HG03045 (cell line): ENCODE measurements at regions not wholly inside any gene's neighbourhood (a gene's known extent, or its start where the extent isn't known, plus 50 kb on each side); places are given as distances from the start of the nearest gene placed in this dataset.
A peak's percentile ranks its signal among the peaks of the same experiment; 100 is the strongest.
"Not testable (repeated sequence)": the region's sequence is repeated elsewhere in the genome, so short reads cannot be mapped to it uniquely, and the experiment has no call there.

ENCODE experiments used
- ATAC-seq: cut with Tn5 transposase; IDR thresholded peaks from one replicate; pipeline ENCODE4 v1.9.1; 2021; ENCODE audit warnings: mild to moderate bottlenecking, moderate library complexity; ENCODE audit not compliant: unreplicated experiment

DNA sequence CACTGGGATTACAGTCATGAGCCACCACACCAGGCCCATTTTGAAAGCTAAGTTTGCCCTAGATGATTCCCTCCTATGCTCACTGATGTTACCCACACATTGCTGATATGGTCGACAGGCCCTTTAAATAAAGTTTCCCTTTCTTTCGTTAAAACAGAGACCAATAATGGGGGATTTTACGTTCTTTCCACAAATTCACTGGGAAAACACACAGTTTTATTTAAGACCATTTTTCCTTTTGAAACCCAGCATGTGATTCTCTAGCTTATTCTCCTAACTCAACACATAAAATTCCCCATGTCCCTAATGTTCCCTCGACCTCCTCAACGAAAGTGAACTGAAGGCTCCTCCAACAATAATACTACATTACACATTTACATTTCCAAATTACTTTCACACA is 223.2 kb downstream of the ANAPC1 start:
- ATAC-seq, result no peak

DNA sequence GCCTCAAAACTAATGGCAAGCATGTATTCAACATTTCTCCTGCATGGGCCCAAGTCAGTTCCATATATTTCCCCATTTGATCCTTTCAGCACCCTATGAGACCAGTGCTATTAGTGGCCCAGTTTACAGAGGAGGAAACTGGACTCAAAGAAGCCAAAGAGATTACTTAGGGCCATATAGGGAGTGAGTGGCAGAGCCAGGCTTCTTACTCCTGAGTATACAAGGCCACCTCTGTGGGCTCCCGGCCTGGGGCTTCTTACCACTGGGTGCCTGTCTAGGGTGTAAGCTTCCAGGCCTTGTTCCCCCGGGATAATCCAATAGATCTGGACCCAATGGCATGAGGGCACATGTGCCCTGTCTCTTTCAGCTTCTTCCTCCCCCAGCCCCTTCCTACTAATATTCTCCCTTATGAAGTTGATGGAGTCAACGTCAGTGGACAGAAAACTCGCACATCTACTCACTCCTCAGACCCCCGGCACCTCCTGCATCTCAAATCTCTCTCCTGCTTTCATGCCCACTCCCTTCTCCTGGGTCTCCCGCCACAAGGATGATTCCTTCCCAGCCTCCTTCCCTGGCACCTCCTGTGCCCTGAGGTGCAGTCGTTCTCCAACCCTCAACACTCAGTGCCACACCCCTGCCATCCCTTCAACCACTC is 222.6 kb downstream of the ANAPC1 start:
- ATAC-seq, result no peak

DNA sequence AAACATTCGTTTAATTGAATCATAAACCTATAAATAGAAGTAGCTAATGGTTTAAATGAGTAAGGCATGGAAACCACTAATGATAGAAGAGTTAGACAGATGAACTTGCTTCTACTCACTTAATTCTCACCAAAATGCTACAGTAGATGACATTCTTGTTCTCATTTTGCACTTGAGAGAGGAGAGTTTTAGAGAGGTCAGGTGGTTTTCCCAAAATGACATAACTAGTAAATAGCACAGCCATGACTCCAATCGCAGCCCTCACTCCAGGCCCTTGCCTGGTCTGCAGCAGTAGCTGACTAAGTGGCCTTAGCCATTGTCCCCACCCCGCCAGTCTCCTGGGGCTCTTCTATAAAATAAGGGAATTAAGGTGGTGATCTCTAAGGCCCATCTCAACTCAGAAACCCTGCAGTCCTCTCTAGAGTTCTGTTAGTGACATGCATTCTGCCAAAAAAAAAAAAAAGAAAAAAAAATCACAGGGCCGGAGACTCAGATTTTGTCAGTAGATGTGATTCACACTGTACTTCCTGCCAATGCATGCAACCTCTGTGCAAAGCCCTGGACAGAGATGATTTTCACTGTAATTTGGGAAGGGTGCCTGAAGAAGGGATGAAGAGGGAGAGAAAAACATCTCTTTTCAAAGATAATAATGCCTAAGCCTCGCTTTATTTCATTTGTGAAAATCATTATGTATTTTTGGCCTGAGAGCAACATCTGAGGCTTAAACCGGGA is 221.8 kb downstream of the ANAPC1 start:
- ATAC-seq, result no peak

DNA sequence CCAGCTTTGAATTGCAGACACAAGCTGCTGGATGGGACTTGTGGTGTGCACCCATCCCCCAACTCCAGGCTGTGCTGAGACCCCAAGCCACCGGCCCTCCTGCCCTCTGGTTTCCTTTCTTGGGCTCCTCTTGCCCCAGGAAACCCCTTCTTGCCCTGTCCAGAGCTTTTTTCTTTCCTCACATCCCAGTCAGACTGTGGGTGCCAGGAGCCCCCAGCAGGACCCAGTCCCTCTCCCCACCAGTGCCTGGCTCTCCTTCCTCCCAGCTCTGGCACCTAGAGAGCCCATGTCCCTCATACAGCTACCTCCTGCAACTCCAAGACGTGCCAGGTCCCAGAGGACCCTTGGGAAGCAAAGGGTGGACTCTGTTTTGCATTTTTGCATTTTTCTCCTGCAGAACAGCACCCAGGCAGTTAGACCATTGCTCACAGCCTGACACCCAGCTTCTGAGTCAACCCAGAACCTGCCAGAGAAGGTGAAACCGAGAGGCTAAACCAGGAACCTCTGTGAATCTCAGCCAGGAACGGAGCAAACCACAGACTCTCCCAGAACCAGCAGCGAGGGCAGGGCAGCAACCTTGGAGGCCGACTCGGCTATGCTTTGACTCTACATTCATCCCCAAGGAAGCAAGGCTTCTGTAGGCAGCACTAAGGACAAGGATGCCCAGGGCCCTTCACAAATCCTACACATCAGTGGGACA is 221.1 kb downstream of the ANAPC1 start:
- ATAC-seq, result peak; percentile 88

DNA sequence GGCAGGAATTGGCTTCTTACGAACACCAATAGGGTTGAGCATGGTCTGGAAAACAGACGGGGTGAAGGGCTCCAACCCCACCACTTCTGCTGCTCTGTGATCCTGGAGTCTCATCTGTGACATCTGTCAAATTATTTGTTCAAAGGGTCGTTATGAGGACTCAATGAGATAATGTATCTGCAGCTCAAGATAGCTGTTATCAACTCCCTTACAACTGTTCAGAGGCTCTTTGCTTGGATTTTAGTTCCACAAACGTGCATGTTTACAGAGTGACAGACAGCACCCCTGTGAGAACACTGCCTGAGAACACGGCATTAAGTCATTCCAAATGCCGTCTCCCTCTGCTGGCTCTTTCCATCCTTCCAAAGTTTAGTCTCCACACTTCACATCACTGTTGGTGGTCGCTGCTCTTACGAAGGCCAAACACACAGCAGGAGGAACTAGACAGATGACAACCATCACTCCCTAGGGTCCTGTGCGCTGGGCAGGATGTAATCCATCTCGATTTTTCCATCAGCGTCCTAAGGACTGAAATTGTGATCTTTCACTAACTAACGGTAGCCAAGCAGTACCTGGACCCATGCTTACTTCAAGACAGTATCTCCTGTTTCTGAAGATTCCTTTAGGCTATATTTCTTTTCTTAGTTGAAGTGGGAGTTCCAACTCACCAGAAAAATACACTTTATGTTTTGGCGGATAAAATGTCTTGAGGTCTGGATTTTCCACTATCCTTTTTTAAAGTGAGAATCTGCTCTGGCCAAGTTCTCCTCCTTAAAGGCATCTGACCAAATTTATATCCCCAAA is 220.3 kb downstream of the ANAPC1 start:
- ATAC-seq, result no peak

DNA sequence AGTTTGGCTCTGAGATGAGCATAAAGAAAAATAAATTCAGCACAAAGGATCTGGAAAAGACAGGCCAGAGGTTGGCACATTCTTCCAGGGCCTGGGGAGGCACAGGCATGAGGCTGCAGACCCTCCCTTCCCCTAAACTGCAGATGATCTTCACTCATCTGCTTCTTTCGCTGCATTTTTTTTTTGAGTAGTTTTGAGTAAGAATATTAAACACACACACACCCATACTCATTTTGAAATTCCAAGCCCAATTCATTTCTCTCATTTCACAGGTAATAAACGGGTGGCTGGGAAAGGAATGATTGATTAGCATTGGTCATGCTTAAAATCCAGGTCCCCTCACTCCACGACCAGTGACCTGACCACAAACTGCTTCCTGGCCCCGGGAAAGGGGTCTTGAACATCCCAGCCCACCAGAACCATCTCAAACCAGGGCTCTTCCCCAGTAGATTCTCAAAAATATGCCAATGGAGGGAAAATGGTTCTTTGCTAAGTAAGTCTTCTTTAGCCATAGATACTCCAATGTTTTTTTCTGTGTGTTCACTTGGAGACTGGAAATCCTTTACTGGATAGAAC is 219.6 kb downstream of the ANAPC1 start:
- ATAC-seq, result no peak

DNA sequence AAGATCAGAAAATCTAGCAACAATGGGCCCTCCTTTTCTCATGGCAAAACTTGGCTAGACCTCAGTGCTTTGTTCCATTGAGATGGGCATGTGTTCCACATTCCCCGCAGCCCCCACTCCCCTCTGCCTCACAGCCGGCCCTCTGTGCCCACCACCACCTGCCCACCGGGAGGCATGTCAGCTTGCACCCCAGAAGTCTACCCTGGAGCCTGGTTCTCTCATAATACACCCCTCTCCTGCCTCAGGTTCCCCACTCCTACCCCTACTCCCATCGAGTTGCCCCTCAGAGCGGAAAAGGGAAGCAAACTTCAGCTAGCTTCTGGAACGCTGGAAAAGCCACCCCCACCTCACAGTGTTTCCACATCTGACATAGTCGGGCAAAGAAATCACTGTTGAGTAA is 219.0 kb downstream of the ANAPC1 start:
- no peak for ATAC-seq

DNA sequence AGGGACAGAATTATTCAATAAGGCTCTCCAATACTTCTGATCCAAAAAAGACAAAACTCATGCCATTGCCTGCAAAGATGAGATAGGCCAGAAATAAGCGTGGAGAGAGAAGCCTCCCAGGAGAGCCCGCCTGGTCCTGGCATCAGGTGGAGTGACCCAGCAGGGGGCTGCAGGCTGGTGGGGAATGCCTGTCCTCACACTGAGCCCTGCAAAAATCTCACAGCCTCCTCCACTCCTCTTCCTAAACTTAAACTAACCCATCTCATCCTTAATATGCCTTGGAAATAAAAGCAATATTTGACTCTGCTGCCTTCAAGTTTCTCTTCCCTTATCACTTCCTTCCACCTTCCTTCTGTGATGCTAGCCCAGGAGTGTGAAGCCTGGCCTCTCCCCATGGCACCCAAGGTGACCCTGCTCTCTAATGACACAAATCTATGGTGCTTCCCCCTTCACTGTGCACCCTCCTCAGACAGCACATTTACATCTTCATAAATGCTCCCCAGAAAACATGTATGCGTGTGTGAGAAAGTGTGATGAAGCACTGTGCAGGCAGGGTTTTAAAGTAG is 218.4 kb downstream of the ANAPC1 start:
- ATAC-seq, result no peak

DNA sequence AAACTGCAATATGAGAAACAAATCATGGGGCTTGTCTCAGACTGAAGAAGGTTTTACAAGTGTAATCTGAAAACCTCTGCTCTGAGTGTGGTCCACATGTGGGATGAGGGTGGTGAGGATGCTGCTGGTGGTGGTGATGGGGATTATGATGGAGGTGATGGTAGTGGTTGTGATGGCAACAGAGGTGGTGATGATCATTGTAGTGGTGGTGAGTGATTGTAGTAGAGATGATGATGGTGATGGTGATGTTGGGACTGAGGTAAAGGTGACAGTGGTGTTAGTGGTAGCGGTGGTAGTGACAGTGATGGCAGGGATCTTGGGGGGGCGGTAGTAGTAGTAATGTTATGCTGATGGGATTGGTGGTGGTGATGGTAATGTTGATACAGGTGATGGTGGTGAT is 217.8 kb downstream of the ANAPC1 start:
- ATAC-seq, result no peak

DNA sequence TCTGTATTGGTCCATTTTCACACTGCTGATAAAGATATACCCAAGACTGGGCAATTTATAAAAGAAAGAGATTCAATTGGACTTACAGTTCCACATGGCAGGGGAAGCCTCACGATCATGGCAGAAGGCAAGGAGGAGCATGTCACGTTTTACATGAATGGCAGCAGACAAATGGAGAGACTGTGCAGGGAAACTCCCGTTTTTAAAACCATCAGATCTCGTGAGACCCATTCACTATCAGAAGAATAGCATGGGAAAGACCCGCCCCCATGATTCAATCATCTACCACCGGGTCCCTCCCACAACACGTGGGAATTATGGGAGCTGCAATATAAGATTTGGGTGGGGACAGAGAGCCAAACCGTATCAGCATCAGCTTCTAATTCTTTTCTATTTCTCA is 217.0 kb downstream of the ANAPC1 start:
- ATAC-seq, result no peak

DNA sequence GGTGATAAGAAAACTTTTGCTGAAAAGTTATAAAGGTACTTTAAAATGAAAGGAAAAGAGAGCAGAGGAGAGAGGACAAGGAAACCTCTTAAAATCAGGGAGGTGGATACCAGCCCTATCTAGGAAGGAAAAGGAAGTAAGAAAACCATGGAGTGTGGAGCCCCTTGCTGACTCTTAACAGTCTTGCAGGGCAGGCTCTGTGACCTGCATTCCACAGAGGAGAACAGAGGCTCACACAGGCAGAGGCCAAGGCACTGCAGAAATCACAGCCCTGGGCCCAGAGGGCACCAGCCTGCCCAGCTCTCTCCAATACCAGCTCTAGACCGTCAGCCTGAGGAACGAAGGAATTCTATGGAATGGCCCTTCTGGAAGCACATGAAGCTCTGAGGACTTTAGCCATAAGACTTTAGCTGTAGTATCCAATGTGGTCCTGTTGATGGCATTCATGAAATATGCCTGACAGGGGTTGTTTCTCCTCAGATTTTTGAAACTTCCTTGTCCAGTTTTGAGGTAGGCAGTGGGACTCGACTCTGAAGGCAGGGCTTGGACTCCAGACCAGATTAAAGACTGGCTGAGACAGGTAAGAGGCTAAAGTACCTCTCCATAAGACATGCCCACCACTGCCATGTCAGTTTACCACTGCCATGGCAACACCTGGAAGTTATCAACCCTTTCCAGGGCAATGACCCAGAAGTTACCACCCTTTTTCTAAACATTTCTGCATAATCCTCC is 216.3 kb downstream of the ANAPC1 start:
- ATAC-seq, result no peak

DNA sequence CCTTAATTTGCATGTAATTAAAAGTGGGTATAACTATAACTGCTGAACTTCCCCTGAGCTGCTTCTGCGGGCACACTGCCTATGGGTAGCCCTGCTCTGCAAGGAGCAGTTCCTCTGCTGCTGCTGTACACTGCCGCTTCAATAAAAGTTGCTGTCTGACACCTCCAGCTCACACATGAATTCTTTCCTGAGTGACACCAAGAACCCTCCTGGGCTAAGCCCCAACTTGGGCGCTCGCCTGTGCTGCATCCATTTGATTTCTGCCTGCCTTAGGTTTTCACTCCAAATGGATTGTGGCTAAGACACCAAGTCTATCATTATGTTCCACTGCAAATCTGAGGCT is 215.7 kb downstream of the ANAPC1 start:
- no peak for ATAC-seq

DNA sequence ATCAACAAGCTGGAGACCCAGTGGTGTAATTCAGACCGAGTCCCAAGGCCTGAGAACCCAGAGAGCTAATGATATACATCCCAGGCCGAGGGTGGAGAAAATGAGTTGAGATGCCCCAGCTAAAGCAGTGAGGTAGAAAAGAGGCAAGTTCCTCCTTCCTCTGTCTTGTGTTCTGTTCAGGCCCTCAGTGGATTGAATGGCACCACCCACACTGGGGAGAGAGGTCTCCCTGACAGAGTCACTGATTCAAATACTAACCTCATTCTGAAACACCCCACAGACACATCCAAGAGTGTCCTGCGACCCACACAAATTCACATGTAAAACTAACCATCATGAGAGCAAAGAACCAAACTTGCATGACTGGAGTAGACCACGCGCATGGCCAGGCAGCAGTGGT is 215.3 kb downstream of the ANAPC1 start:
- ATAC-seq, result no peak

DNA sequence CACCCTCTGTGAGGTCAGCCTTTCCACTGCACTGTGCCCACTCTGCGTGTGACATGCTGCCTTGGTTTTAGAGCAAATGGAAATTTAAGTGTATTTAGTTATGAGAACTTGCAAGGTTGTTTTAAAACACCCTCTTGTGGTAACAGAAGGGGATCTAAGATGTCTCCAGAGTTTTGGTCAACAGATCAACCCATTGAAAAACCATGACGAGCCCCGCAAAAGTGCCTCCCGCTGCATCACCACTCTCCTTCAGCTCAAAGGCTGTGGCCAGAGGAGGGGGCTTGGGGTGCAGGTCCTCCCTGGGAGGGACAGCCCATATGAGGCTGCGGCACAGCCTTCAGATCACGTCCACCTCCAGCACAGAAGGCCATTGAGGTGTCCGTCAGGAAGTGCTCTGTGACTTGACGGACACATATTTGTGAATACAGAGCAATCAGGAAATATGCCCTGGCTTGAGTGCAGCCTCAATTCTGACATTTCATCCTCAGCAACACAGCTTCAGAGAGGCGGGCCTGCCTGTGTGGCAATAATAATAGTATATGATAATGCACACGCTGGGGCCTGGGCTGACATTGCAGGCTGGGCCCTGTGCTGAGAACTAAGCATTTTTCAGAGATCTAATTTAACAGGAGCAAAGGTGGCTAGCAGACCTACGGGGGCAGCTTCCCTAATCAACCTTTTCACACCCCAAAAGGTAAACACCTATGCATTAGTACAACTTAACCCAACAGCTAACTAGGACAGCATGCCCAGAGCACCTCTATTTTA is 213.9 kb downstream of the ANAPC1 start:
- ATAC-seq, result no peak

DNA sequence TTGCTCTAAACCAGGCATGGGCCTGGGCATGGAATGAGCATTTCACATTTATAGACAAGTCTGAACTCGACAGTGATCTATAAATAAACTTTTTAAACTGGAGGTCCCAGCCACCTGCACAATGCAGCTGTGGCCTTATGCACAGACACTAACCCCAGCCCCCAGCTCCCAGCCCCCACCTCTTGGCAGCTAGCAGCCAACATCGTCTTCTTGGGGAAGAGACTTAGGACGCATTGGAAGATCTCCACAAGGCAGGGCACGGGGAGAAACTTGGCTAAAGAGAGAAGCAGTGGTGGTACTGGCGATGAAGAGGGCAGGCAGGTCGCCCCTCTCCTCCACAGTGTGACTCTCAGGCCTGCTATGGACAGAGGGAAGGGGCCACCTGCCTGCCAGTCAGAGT is 213.2 kb downstream of the ANAPC1 start:
- ATAC-seq, result no peak

DNA sequence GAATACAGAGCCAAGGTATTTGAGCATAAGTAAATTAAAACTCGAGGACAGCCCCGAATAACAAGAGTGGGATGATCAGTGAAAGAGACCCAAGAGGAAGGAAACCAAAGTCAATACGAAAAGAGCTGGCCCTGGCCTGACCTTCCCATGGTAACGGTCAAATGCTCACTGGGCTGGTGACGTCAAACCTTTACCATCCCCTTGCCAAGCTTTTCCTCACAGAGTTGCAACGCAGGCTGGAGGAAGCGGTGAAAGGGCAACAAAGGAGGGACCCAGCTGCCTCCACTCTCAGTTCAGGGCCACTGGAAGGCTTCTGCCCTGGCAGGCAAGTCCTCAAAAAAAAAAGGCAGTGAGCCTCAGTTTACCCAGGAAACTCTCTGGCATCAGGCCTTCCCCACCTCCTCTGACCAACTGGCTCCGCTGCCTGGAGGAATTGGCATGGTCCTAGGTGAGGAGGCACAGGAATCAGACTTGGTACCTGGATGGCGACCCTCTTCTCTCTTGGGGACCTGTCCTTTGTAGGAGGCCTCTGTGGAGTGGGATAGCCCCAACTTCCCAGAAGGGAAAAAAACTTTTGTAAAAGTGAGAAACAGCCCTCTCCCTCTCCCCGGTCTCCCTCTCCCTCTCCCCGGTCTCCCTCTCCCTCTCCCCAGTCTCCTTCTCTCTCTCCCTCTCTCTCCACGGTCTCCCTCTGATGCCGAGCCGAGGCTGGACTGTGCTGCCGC is 212.4 kb downstream of the ANAPC1 start:
- no peak for ATAC-seq

DNA sequence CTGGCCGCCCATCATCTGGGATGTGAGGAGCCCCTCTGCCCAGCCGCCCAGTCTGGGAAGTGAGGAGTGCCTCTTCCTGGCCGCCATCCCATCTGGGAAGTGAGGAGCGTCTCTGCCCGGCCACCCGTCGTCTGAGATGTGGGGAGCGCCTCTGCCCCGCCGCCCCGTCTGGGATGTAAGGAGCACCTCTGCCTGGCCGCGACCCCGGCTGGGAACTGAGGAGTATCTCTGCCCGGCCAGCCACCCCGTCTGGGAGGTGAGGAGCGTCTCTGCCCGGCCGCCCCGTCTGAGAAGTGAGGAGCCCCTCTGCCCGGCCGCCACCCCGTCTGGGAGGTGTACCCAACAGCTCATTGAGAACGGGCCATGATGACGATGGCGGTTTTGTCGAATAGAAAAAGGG is 211.4 kb downstream of the ANAPC1 start:
- not testable (repeated sequence) for ATAC-seq

DNA sequence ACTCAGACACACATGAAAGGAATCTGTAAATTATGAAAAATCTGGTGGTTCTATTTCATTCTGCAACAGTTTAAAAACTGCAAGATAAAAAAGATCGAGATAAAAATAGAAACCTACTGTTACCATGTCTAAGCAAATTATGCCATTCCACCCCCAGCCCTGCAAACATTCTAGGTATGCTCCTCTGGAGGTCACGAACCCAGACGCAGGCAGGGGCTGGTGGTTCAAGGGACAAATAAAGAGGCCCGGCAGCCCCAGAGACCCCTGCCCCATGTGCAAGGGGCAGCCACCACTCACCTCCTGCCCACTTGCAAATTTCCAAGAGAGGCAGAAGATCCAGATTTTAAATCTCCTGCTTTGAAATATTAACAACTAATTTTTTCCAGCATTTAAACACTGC is 210.5 kb downstream of the ANAPC1 start:
- no peak for ATAC-seq
